Stimulated activated CD4-positive, alpha-beta T cell treated with anti-CD3 and anti-CD28 coated beads, Interleukin-1b, Interleukin-23, amount 100 ng/mL, for 4 hours (primary cell): ENCODE measurements at regions not wholly inside any gene's neighbourhood (a gene's known extent, or its start where the extent isn't known, plus 50 kb on each side); places are given as distances from the start of the nearest gene placed in this dataset.

Experiments used
- DNase-seq, 2 donors: peaks; one replicate each; pipeline ENCODE4 v3.0.0-alpha.2; 2020; ENCODE audit warnings: low read depth in 2 of 2

GRCh38 chr22:46054091-46055073 lies 77.4 kb upstream of the WNT7B start:
- DNase-seq, result peak in 1 of 2 donors; percentile 31

- DNase-seq, result no peak
These were observed 78.4 kb upstream of the WNT7B start for GRCh38 chr22:46055181-46055875.

- DNase-seq, result no peak
These were observed 79.1 kb upstream of the WNT7B start for GRCh38 chr22:46055911-46056545.

DNA sequence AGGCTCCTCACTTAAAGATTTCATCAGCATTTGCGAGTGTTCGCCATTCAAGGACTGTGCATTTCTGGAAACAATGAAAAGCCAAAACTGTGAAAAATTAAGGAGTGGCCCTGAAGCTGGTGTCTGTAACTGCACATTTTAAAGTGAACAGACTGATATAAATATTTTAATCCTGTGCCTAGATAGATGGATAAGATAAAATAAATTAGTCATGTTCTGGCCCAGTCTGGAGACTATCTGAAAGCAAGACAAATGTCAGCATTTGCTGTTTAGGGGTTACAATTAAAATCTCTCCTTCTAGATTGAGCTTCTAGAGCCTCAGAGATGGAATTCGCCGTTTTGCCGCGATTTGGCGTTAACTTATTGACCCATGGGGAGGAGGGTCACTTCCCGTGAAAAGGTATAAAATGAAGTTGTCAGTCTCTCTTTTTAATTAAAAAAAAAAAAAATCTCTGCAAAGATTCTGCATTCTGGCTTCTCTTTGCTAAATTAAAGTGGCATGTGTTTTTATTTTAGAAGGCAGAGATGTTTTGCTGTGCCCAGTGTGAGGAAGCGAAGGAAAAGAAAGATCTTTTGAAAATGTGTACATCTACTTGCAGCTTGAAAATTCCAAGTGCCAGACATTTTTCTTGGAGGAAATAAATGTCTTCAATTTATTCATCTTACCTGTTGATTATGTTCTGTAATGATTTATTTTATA lies 79.7 kb upstream of the WNT7B start:
- DNase-seq, result no peak

- no peak for DNase-seq
These were observed 80.5 kb upstream of the WNT7B start for GRCh38 chr22:46057246-46058090.

DNA sequence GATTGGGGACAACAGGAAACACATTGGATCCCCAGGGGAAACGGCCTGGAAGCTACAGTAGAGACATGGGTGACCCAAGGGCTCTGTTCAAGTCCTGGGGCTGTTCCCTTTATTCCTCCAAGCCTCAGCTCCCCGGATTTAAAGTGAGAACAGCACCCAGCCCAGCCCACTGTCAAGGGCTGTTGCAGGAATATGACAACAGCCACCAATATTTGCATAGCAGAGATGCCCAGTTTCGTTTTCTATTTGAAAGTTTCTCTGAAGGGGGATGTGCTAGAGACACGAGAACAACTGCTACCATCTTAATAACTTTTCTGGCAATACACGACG lies 81.1 kb upstream of the WNT7B start:
- no peak for DNase-seq

GRCh38 chr22:46058591-46059519 lies 81.9 kb upstream of the WNT7B start:
- no peak for DNase-seq

GRCh38 chr22:46060292-46061123 lies 83.5 kb upstream of the WNT7B start:
- DNase-seq, result no peak

- no peak for DNase-seq
These were observed 84.2 kb upstream of the WNT7B start for GRCh38 chr22:46061124-46061500.

DNA sequence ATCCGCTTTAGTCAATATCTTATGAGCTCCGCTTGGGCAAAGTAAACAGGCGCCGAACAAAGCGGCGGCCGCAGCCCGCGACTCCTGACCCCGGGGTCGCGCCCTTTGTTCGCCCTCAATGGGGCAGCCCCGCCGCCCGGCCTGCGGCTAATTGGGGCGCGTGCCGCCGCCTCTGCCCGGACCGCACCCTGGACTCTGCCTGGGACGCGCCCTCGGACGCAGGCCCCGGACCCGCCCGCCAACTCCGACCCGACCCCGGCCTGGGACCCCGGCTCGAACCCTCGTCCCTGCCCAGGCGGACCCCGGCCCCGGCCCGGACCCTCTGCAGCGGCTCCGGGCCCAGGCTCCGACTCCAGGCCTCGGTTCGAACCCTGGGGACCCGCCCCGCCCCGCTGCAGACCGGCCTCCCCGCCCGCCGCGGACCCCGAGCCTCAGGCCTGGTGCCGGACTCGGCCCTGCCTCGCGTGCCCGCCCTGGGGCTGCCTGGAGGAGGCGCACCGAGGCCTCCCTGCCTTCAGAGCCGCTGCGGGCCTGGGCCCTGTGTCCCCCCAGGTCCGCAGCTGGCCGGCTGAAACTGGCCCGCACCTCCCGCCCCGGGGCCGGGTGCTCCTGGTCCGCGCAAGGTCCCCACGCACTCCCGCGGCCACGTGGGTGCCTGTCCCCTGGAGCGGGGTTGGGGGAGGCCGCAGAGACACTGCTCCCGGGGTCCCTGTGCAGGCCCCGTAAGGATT lies 84.7 kb upstream of the WNT7B start:
- DNase-seq, result no peak

DNA sequence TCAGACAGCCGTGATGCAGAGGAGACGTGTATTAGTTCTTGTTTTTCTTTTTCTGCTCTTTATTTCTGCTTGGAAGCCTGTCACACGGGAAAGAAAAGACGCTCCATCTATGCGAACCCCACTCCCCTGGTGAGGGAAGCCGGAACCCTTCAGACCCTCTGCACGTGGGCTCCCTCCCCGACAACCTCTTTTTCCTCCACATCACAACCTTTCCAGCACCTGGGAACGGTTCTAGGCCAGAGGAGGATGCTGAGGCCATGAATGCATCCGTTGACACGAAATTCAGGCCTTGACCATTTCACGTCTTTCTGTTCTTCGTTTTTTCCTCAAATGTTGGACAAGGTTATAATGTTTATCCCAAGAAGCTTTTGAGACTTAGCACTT lies 85.3 kb upstream of the WNT7B start:
- DNase-seq, result no peak

GRCh38 chr22:46062971-46063631 lies 86.1 kb upstream of the WNT7B start:
- DNase-seq, result no peak

DNA sequence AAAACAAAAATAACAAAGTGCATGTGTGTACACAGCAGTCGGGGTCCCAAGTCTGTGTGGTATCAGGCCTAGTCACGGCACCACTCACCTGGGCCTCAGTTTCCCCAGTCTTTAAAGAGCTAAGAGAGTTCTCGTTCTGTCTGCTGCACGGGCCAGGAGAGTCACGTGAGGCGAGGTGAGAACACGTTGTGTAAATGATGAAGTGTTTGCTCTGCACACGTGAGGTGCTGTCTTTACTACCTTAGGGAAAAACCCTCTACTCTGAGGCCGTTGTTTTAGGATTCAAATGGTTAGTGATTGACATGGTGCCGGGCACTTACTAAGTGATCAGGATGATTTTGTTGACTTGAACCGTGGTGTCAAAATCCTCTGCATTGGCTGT lies 86.5 kb upstream of the PPARA start:
- no peak for DNase-seq

DNA sequence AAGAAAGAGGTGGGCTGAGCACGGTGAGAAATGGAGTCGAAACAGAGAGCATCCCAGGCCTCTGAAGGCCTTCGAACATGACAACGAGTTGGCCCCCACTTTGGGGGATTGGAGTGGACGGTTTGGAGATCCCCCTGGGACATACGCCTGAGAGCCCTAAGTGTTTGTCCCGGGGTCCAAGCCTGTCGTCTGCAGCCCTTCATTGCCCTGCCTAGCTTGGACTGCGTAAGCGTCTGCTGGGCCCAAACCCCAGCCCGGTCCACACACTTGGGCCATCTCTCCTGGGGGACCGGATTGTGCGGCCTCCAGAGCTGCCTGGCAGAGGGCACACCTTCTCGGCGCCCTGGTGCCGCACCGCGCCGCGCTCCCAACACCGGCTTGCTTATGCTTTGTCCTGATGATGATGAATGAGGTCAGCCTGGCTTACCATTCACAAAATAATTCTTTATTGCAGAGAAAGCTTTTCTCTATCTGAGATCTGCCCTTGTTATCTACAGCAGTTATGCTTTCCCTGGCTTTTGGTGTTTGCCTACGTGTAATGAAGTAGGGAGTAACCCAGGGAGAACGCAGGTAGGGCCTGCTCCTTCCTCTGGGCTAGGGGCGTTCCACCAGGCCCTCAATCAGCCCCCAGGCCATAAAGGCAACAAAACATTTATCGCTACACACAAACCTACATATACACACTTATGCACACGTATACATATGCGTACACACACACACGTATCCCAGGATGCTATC lies 85.9 kb upstream of the PPARA start:
- no peak for DNase-seq

- no peak for DNase-seq
These were observed 85.2 kb upstream of the PPARA start for GRCh38 chr22:46064966-46065666.

GRCh38 chr22:46065691-46066454 lies 84.5 kb upstream of the PPARA start:
- DNase-seq, result no peak
